ENCODE measurements at regions not wholly inside any gene's neighbourhood (a gene's known extent, or its start where the extent isn't known, plus 50 kb on each side); places are given as distances from the start of the nearest gene placed in this dataset.

DNA sequence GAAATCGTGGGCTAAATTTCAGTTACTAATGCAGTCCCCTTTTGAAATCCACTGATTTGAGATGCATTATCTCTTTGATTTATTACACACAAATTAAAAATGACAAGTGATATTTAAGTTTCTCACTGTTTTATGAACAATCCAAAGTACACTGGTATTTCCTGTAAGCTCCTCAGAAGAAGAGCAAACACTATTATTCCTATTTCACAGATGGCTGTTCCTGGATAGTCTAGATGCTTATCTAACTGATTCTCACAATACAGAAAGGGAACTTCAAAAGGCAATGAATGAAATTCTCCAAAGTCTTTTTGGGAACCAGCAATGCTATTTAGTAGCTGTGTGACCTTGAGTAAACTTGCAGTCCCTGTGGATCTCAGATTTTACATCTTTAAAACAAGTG, 404.7 kb upstream of the DAB2 start:
- H3K4me3 Mint-ChIP-seq: no peak overlapping the region
- no peak overlapping the region for H3K27ac Mint-ChIP-seq
- POLR2A ChIA-PET (ENCODE audit: partially characterized antibody): no interaction called here
- intact Hi-C loops (cut with micrococcal nuclease): no loop called here
- Histone ChIP-seq H3K27ac (ENCODE audit: low read depth, low read length) (no peak overlapping the region), H3K27me3 (ENCODE audit: insufficient read depth, low read length) (no peaks in the 10 kb centered on the region), H3K9me3 (ENCODE audit: control insufficient read depth in 1 of 2, low read length in 2 of 2) (no peaks in the 10 kb centered on the region), H3K36me3 (ENCODE audit: insufficient read depth, low read length) (no peaks in the 10 kb centered on the region), H3K4me1 (ENCODE audit: insufficient read depth, low read length) (no peaks in the 10 kb centered on the region), H3K4me3 (ENCODE audit: low read length in 2 of 2) (no peak overlapping the region)
- CTCF ChIA-PET (ENCODE audit: partially characterized antibody): no interaction called here
- H3K9me3 Mint-ChIP-seq: no peaks in the 10 kb centered on the region
- no peaks in the 10 kb centered on the region for H3K4me1 Mint-ChIP-seq
- H3K36me3 Mint-ChIP-seq: no peaks in the 10 kb centered on the region
- peaks cover 0 to 2% of the 10 kb centered on the region in 2 donors for H3K27me3 Mint-ChIP-seq
- no peak for DNase-seq

DNA sequence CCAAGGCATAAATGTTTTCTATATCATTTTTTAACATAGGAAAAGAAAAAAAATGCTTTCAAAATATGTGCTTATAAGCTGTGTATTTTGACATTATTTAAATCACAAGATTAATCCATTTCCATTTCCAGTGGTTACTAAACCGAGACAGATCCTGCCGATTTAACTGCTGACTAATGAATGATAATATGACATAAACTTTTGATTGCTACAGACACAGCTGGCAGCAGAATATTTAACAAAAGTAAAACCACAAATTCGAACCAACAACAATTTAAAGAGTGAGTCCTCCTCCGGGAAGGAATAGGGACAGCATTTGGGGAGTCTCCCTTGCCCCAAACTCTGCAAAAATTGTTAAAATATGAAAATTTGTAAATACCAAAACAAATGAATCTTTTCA, 401.3 kb upstream of the DAB2 start:
- no peaks in the 10 kb centered on the region for H3K36me3 Mint-ChIP-seq
- H3K4me3 Mint-ChIP-seq: no peak overlapping the region
- intact Hi-C loops (cut with micrococcal nuclease): no loop called here
- Histone ChIP-seq H3K36me3 (ENCODE audit: insufficient read depth, low read length) (no peaks in the 10 kb centered on the region), H3K4me3 (ENCODE audit: low read length in 2 of 2) (no peak overlapping the region), H3K27me3 (ENCODE audit: insufficient read depth, low read length) (no peaks in the 10 kb centered on the region), H3K27ac (ENCODE audit: low read depth, low read length) (no peak overlapping the region), H3K9me3 (ENCODE audit: control insufficient read depth in 1 of 2, low read length in 2 of 2) (no peaks in the 10 kb centered on the region), H3K4me1 (ENCODE audit: insufficient read depth, low read length) (no peaks in the 10 kb centered on the region)
- CTCF ChIA-PET (ENCODE audit: partially characterized antibody): interaction anchor here (1.7 kb wide), 1 partner anchor 110 kb away, joined by 4 read pairs; no protein-coding TSS in a partner anchor
- DNase-seq: no peak
- no peaks in the 10 kb centered on the region for H3K9me3 Mint-ChIP-seq
- no peaks in the 10 kb centered on the region for H3K27me3 Mint-ChIP-seq
- H3K27ac Mint-ChIP-seq: no peak overlapping the region
- H3K4me1 Mint-ChIP-seq: no peaks in the 10 kb centered on the region
- POLR2A ChIA-PET (ENCODE audit: partially characterized antibody): no interaction called here

DNA sequence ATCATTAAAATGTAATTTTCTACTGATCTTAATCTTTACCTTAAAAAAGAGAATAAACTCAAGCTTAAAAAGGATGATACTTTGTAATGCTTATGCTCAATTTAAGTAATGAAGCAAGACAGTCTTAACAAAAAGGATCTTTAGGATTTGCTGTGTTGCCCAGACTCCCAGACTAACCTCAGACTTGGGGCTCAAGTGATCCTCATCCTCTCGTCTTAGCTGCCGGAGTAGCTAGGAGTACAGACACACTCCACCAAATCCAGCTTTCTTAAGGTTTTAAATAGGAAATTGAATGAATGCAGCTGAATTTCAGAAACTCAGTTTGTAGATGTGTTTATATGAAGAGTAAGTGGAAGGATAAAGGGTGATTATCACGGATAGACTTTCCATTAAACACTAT, 400.5 kb upstream of the DAB2 start:
- H3K27ac ChIP-seq (ENCODE audit: low read depth, low read length): no peak overlapping the region
- no peak overlapping the region for H3K4me3 ChIP-seq (ENCODE audit: low read length in 2 of 2)
- ChIA-PET POLR2A (ENCODE audit: partially characterized antibody) (no interaction called here), CTCF (ENCODE audit: partially characterized antibody) (interaction anchor here (1.7 kb wide), 1 partner anchor 109 kb away, joined by 4 read pairs; no protein-coding TSS in a partner anchor)
- no peaks in the 10 kb centered on the region for H3K27me3 Mint-ChIP-seq
- H3K4me3 Mint-ChIP-seq: no peak overlapping the region
- H3K27ac Mint-ChIP-seq: no peak overlapping the region
- H3K4me1 Mint-ChIP-seq: no peaks in the 10 kb centered on the region
- no peaks in the 10 kb centered on the region for H3K36me3 ChIP-seq (ENCODE audit: insufficient read depth, low read length)
- no peaks in the 10 kb centered on the region for H3K9me3 ChIP-seq (ENCODE audit: control insufficient read depth in 1 of 2, low read length in 2 of 2)
- intact Hi-C loops (cut with micrococcal nuclease): no loop called here
- H3K36me3 Mint-ChIP-seq: no peaks in the 10 kb centered on the region
- H3K9me3 Mint-ChIP-seq: no peaks in the 10 kb centered on the region
- no peak for DNase-seq
- H3K4me1 ChIP-seq (ENCODE audit: insufficient read depth, low read length): no peaks in the 10 kb centered on the region
- H3K27me3 ChIP-seq (ENCODE audit: insufficient read depth, low read length): no peaks in the 10 kb centered on the region

DNA sequence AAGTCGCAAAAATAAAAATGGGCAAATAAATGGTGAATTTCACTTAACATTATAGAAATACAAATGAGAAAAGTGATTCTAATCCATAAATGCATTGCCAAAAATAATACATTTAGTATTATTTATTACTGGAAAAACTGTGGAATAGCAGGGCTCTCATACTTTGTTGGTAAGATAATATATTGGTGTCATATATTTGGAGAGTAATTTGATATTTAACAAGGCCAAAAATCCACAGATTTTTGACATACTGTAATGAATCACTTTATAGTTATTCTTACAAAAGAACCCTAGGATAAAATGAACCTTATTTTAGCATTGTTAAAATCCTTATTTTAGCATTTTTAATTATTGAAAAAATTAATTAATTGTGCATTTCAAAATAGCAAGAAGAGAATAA, 397.2 kb upstream of the DAB2 start:
- Histone ChIP-seq H3K27ac (ENCODE audit: low read depth, low read length) (no peak overlapping the region), H3K9me3 (ENCODE audit: control insufficient read depth in 1 of 2, low read length in 2 of 2) (no peaks in the 10 kb centered on the region), H3K4me1 (ENCODE audit: insufficient read depth, low read length) (no peaks in the 10 kb centered on the region), H3K36me3 (ENCODE audit: insufficient read depth, low read length) (no peaks in the 10 kb centered on the region), H3K27me3 (ENCODE audit: insufficient read depth, low read length) (no peaks in the 10 kb centered on the region), H3K4me3 (ENCODE audit: low read length in 2 of 2) (no peak overlapping the region)
- POLR2A ChIA-PET (ENCODE audit: partially characterized antibody): no interaction called here
- DNase-seq: no peak
- no peaks in the 10 kb centered on the region for H3K36me3 Mint-ChIP-seq
- no peaks in the 10 kb centered on the region for H3K9me3 Mint-ChIP-seq
- CTCF ChIA-PET (ENCODE audit: partially characterized antibody): no interaction called here
- H3K27me3 Mint-ChIP-seq: peaks cover 2 to 4% of the 10 kb centered on the region in 2 donors
- no peak overlapping the region for H3K27ac Mint-ChIP-seq
- H3K4me1 Mint-ChIP-seq: no peaks in the 10 kb centered on the region
- no peak overlapping the region for H3K4me3 Mint-ChIP-seq
- intact Hi-C loops (cut with micrococcal nuclease): no loop called here

DNA sequence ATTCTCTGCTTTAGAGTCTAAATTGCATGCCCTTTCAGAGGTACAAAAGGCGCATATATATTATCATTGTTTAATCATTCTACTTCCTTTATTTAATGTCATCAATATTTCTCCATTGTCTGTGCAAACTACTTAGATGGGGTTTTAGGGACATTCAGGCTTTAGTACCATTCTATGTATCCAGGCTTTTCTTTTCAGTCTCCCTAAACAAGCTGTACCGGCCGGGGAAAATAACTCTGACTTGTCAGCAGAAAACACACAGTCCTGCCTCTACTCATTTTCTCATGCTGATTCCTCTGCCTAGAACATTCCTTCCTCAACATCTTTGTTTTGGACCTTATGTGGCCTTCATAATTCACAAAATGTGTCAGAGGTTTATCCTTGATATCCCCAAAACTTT, 392.1 kb upstream of the DAB2 start:
- intact Hi-C loops (cut with micrococcal nuclease): no loop called here
- Mint-ChIP-seq H3K36me3 (no peaks in the 10 kb centered on the region), H3K27ac (no peak overlapping the region), H3K4me1 (no peaks in the 10 kb centered on the region), H3K4me3 (no peak overlapping the region), H3K27me3 (peaks cover 8 to 11% of the 10 kb centered on the region in 2 donors), H3K9me3 (no peaks in the 10 kb centered on the region)
- ChIA-PET CTCF (ENCODE audit: partially characterized antibody) (no interaction called here), POLR2A (ENCODE audit: partially characterized antibody) (no interaction called here)
- H3K36me3 ChIP-seq (ENCODE audit: insufficient read depth, low read length): no peaks in the 10 kb centered on the region
- no peak overlapping the region for H3K4me3 ChIP-seq (ENCODE audit: low read length in 2 of 2)
- no peak overlapping the region for H3K27ac ChIP-seq (ENCODE audit: low read depth, low read length)
- H3K27me3 ChIP-seq (ENCODE audit: insufficient read depth, low read length): no peaks in the 10 kb centered on the region
- no peak for DNase-seq
- H3K9me3 ChIP-seq (ENCODE audit: control insufficient read depth in 1 of 2, low read length in 2 of 2): no peaks in the 10 kb centered on the region
- no peaks in the 10 kb centered on the region for H3K4me1 ChIP-seq (ENCODE audit: insufficient read depth, low read length)

DNA sequence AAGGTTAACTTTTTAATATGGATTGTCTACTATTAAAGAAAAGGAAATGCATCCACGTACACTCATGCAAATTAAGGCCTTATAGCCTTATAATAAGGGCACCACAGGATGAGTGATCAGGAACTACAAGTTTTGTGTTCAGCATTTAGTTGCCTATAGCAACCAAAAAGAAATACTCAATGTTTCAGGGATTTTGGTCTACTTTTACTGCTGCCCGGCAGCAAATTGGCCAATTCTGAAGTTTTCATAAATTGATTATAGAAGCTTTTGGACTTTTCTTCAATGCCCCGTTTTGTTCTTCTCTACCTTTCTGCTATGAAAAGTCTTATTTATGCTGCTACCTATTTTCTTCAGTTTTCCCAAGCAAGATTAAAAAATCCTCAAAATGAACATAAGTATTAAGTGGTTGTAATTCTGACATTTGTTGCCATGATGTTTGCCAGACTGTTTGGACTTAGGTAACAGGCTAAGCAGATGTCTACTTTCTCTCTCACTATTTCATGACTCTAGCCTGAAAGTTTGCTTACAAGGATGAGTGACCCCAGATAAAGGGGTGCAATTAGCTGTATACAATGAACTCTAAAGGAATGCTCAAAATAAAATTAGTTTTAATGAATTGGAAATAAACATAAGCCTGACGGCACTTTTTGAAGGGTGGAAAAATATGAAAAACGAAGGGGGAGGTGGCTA, 391.5 kb upstream of the DAB2 start:
- Mint-ChIP-seq H3K4me3 (no peak overlapping the region), H3K9me3 (no peaks in the 10 kb centered on the region), H3K4me1 (no peaks in the 10 kb centered on the region), H3K27me3 (peaks cover 8 to 11% of the 10 kb centered on the region in 2 donors), H3K27ac (no peak overlapping the region), H3K36me3 (no peaks in the 10 kb centered on the region)
- CTCF ChIA-PET (ENCODE audit: partially characterized antibody): no interaction called here
- Histone ChIP-seq H3K27ac (ENCODE audit: low read depth, low read length) (no peak overlapping the region), H3K4me3 (ENCODE audit: low read length in 2 of 2) (no peak overlapping the region), H3K36me3 (ENCODE audit: insufficient read depth, low read length) (no peaks in the 10 kb centered on the region), H3K27me3 (ENCODE audit: insufficient read depth, low read length) (no peaks in the 10 kb centered on the region), H3K9me3 (ENCODE audit: control insufficient read depth in 1 of 2, low read length in 2 of 2) (no peaks in the 10 kb centered on the region), H3K4me1 (ENCODE audit: insufficient read depth, low read length) (no peaks in the 10 kb centered on the region)
- intact Hi-C loops (cut with micrococcal nuclease): no loop called here
- DNase-seq: no peak
- POLR2A ChIA-PET (ENCODE audit: partially characterized antibody): no interaction called here

DNA sequence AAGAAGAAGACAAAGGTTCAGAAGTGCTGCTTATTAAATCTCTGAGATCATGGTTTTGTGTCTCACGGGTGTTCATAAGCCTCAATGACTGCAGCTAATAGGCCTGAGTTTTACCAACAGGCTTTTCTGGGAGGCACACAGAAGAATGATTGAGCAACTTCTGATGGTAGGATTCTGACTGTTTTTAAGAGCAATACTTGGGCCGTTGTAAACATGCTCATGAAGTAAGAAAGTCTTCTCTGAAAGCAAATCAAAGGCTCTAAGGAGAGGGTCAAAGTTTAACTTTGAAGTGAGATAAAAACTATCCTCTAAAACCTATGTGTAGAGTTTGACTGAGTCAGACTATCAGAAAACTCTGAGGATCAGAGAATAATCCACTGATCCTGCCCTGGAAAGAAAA, 390.9 kb upstream of the DAB2 start:
- H3K4me3 ChIP-seq (ENCODE audit: low read length in 2 of 2): no peak overlapping the region
- H3K4me3 Mint-ChIP-seq: no peak overlapping the region
- no peaks in the 10 kb centered on the region for H3K27me3 ChIP-seq (ENCODE audit: insufficient read depth, low read length)
- H3K27ac Mint-ChIP-seq: no peak overlapping the region
- no peaks in the 10 kb centered on the region for H3K36me3 ChIP-seq (ENCODE audit: insufficient read depth, low read length)
- DNase-seq: no peak
- no peaks in the 10 kb centered on the region for H3K4me1 Mint-ChIP-seq
- ChIA-PET POLR2A (ENCODE audit: partially characterized antibody) (no interaction called here), CTCF (ENCODE audit: partially characterized antibody) (no interaction called here)
- no peaks in the 10 kb centered on the region for H3K36me3 Mint-ChIP-seq
- H3K27ac ChIP-seq (ENCODE audit: low read depth, low read length): no peak overlapping the region
- H3K9me3 Mint-ChIP-seq: no peaks in the 10 kb centered on the region
- H3K9me3 ChIP-seq (ENCODE audit: control insufficient read depth in 1 of 2, low read length in 2 of 2): no peaks in the 10 kb centered on the region
- H3K27me3 Mint-ChIP-seq: peaks cover 8 to 11% of the 10 kb centered on the region in 2 donors
- intact Hi-C loops (cut with micrococcal nuclease): no loop called here
- no peaks in the 10 kb centered on the region for H3K4me1 ChIP-seq (ENCODE audit: insufficient read depth, low read length)

DNA sequence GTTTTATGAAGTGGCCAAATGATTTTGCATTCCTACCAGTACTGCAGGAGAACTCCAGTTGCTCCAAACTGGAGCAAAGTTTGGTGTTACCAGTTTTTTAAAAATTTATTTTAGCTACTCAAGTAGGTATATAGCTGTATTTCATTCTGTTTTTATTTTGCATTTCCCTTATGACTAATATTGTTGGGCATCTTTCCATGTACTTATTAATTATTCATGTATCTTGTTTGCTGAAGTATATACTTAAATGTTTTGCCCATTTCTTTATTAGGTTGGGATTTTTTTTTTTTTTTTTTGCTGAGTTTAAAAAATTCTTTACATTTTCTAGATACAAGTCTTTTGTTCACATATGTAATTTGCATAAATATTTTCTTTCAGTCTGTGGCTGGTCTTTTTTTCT, 386.6 kb upstream of the DAB2 start:
- ChIA-PET CTCF (ENCODE audit: partially characterized antibody) (no interaction called here), POLR2A (ENCODE audit: partially characterized antibody) (no interaction called here)
- no peak for DNase-seq
- intact Hi-C loops (cut with micrococcal nuclease): no loop called here
- H3K4me3 ChIP-seq (ENCODE audit: low read length in 2 of 2): no peak overlapping the region
- H3K9me3 ChIP-seq (ENCODE audit: control insufficient read depth in 1 of 2, low read length in 2 of 2): no peaks in the 10 kb centered on the region
- no peaks in the 10 kb centered on the region for H3K36me3 ChIP-seq (ENCODE audit: insufficient read depth, low read length)
- Mint-ChIP-seq H3K27ac (no peak overlapping the region), H3K27me3 (peaks cover 4 to 9% of the 10 kb centered on the region in 2 donors), H3K4me1 (no peaks in the 10 kb centered on the region), H3K4me3 (no peak overlapping the region), H3K36me3 (no peaks in the 10 kb centered on the region), H3K9me3 (peaks cover 0 to 3% (median 0%) of the 10 kb centered on the region in 8 donors)
- H3K27me3 ChIP-seq (ENCODE audit: insufficient read depth, low read length): no peaks in the 10 kb centered on the region
- H3K27ac ChIP-seq (ENCODE audit: low read depth, low read length): no peak overlapping the region
- no peaks in the 10 kb centered on the region for H3K4me1 ChIP-seq (ENCODE audit: insufficient read depth, low read length)
